ENCODE measurements at regions not wholly inside any gene's neighbourhood (a gene's known extent, or its start where the extent isn't known, plus 50 kb on each side); places are given as distances from the start of the nearest gene placed in this dataset.

GRCh38 chr4:180310616-180311015, 1932.6 kb upstream of the TENM3 start:
- H3K27ac ChIP-seq (ENCODE audit: low read depth, low read length): no peak overlapping the region
- no peaks in the 10 kb centered on the region for H3K4me1 ChIP-seq (ENCODE audit: insufficient read depth, low read length)
- H3K36me3 ChIP-seq (ENCODE audit: insufficient read depth, low read length): no peaks in the 10 kb centered on the region
- H3K4me3 ChIP-seq (ENCODE audit: insufficient read depth, low read length): no peak overlapping the region
- no peak overlapping the region for H2AFZ ChIP-seq (ENCODE audit: low read length)
- no peaks in the 10 kb centered on the region for H3K79me2 ChIP-seq (ENCODE audit: insufficient read depth, low read length)
- DNase-seq (ENCODE audit: insufficient read length, low spot score, missing footprints): no peak
- H3K27me3 ChIP-seq (ENCODE audit: insufficient read depth, low read length): no peaks in the 10 kb centered on the region
- H3K4me2 ChIP-seq (ENCODE audit: insufficient read depth, low read length): no peak overlapping the region
- TF ChIP-seq CTCF (IDR thresholded peaks at IDR 0.05; ENCODE audit: extremely low read depth, low read depth, low read length): no peak
- no peaks in the 10 kb centered on the region for H4K20me1 ChIP-seq (ENCODE audit: insufficient read depth, low read length)
- H3K9me3 ChIP-seq (ENCODE audit: low read depth, low read length): peaks cover 3% of the 10 kb centered on the region

- Histone ChIP-seq H3K4me2 (ENCODE audit: insufficient read depth, low read length) (no peak overlapping the region), H3K4me3 (ENCODE audit: insufficient read depth, low read length) (no peak overlapping the region), H2AFZ (ENCODE audit: low read length) (no peak overlapping the region), H3K27me3 (ENCODE audit: insufficient read depth, low read length) (no peaks in the 10 kb centered on the region), H3K9me3 (ENCODE audit: low read depth, low read length) (no peaks in the 10 kb centered on the region), H3K36me3 (ENCODE audit: insufficient read depth, low read length) (no peaks in the 10 kb centered on the region), H4K20me1 (ENCODE audit: insufficient read depth, low read length) (no peaks in the 10 kb centered on the region), H3K27ac (ENCODE audit: low read depth, low read length) (no peak overlapping the region), H3K4me1 (ENCODE audit: insufficient read depth, low read length) (no peaks in the 10 kb centered on the region), H3K79me2 (ENCODE audit: insufficient read depth, low read length) (no peaks in the 10 kb centered on the region)
- no peak for TF ChIP-seq CTCF (IDR thresholded peaks at IDR 0.05; ENCODE audit: extremely low read depth, low read depth, low read length)
- DNase-seq (ENCODE audit: insufficient read length, low spot score, missing footprints): no peak
Measured at GRCh38 chr4:180314972-180315371, 1928.2 kb upstream of the TENM3 start.

GRCh38 chr4:180330521-180330920, 1912.7 kb upstream of the TENM3 start:
- DNase-seq (ENCODE audit: insufficient read length, low spot score, missing footprints): no peak
- H3K36me3 ChIP-seq (ENCODE audit: insufficient read depth, low read length): no peaks in the 10 kb centered on the region
- H3K4me2 ChIP-seq (ENCODE audit: insufficient read depth, low read length): no peak overlapping the region
- H2AFZ ChIP-seq (ENCODE audit: low read length): no peak overlapping the region
- no peak for TF ChIP-seq CTCF (IDR thresholded peaks at IDR 0.05; ENCODE audit: extremely low read depth, low read depth, low read length)
- H3K27ac ChIP-seq (ENCODE audit: low read depth, low read length): no peak overlapping the region
- no peaks in the 10 kb centered on the region for H4K20me1 ChIP-seq (ENCODE audit: insufficient read depth, low read length)
- no peak overlapping the region for H3K4me3 ChIP-seq (ENCODE audit: insufficient read depth, low read length)
- H3K27me3 ChIP-seq (ENCODE audit: insufficient read depth, low read length): no peaks in the 10 kb centered on the region
- H3K9me3 ChIP-seq (ENCODE audit: low read depth, low read length): no peaks in the 10 kb centered on the region
- no peaks in the 10 kb centered on the region for H3K79me2 ChIP-seq (ENCODE audit: insufficient read depth, low read length)
- no peaks in the 10 kb centered on the region for H3K4me1 ChIP-seq (ENCODE audit: insufficient read depth, low read length)

- H3K4me2 ChIP-seq (ENCODE audit: insufficient read depth, low read length): no peak overlapping the region
- H2AFZ ChIP-seq (ENCODE audit: low read length): no peak overlapping the region
- H3K79me2 ChIP-seq (ENCODE audit: insufficient read depth, low read length): no peaks in the 10 kb centered on the region
- H3K36me3 ChIP-seq (ENCODE audit: insufficient read depth, low read length): no peaks in the 10 kb centered on the region
- no peaks in the 10 kb centered on the region for H3K27me3 ChIP-seq (ENCODE audit: insufficient read depth, low read length)
- TF ChIP-seq CTCF (IDR thresholded peaks at IDR 0.05; ENCODE audit: extremely low read depth, low read depth, low read length): no peak
- no peak overlapping the region for H3K4me3 ChIP-seq (ENCODE audit: insufficient read depth, low read length)
- no peaks in the 10 kb centered on the region for H3K9me3 ChIP-seq (ENCODE audit: low read depth, low read length)
- no peak for DNase-seq (ENCODE audit: insufficient read length, low spot score, missing footprints)
- H3K4me1 ChIP-seq (ENCODE audit: insufficient read depth, low read length): no peaks in the 10 kb centered on the region
- no peak overlapping the region for H3K27ac ChIP-seq (ENCODE audit: low read depth, low read length)
- H4K20me1 ChIP-seq (ENCODE audit: insufficient read depth, low read length): no peaks in the 10 kb centered on the region
Measured at GRCh38 chr4:180333162-180333561, 1910.0 kb upstream of the TENM3 start.
